ENCODE measurements at regions not wholly inside any gene's neighbourhood (a gene's known extent, or its start where the extent isn't known, plus 50 kb on each side); places are given as distances from the start of the nearest gene placed in this dataset.

DNA sequence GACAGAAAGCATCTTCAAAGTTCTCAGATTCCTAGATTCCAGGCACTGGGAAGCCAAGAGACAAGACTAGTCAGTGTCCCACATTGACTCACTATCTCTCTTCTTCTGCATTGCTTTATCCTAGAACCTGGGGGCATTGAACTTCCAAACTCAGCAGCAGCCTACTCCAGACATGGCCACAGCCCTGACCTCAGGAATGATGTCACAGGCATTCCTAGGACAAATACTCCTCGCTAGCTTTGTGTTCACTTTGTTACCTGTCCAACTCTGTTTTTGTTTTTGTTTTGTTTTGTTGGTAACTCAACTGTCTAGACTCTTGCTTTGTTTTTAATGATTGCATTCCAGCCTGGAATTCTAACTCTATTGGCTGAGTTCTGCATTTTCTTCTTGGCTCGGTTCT is 449.3 kb upstream of the SPHKAP start:
- in situ Hi-C loops (cut with MboI; ENCODE audit: low pct_unique_long_range_greater_than_20kb, low sequenced_read_pairs, unreplicated experiment) = no loop called here
- TF ChIP-seq, protein P1, sequence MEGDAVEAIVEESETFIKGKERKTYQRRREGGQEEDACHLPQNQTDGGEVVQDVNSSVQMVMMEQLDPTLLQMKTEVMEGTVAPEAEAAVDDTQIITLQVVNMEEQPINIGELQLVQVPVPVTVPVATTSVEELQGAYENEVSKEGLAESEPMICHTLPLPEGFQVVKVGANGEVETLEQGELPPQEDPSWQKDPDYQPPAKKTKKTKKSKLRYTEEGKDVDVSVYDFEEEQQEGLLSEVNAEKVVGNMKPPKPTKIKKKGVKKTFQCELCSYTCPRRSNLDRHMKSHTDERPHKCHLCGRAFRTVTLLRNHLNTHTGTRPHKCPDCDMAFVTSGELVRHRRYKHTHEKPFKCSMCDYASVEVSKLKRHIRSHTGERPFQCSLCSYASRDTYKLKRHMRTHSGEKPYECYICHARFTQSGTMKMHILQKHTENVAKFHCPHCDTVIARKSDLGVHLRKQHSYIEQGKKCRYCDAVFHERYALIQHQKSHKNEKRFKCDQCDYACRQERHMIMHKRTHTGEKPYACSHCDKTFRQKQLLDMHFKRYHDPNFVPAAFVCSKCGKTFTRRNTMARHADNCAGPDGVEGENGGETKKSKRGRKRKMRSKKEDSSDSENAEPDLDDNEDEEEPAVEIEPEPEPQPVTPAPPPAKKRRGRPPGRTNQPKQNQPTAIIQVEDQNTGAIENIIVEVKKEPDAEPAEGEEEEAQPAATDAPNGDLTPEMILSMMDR (IDR thresholded peaks at IDR 0.05; ENCODE audit: extremely low read depth, insufficient read depth, missing control alignments) = no peak
- no peak for DNase-seq (ENCODE audit: low spot score)

- in situ Hi-C loops (cut with MboI; ENCODE audit: low pct_unique_long_range_greater_than_20kb, low sequenced_read_pairs, unreplicated experiment) = no loop called here
- TF ChIP-seq, protein P1 (IDR thresholded peaks at IDR 0.05; ENCODE audit: extremely low read depth, insufficient read depth, missing control alignments) = no peak
- no peak for DNase-seq (ENCODE audit: low spot score)
Observed at GRCh38 chr2:228629251-228629650, 447.8 kb upstream of the SPHKAP start.

- TF ChIP-seq, protein P1 (IDR thresholded peaks at IDR 0.05; ENCODE audit: extremely low read depth, insufficient read depth, missing control alignments) = no peak
- no peak for DNase-seq (ENCODE audit: low spot score)
- in situ Hi-C loops (cut with MboI; ENCODE audit: low pct_unique_long_range_greater_than_20kb, low sequenced_read_pairs, unreplicated experiment) = no loop called here
Observed at GRCh38 chr2:228628682-228629081, 447.2 kb upstream of the SPHKAP start.

- no peak for DNase-seq (ENCODE audit: low spot score)
- TF ChIP-seq, protein P1 (IDR thresholded peaks at IDR 0.05; ENCODE audit: extremely low read depth, insufficient read depth, missing control alignments) = no peak
- in situ Hi-C loops (cut with MboI; ENCODE audit: low pct_unique_long_range_greater_than_20kb, low sequenced_read_pairs, unreplicated experiment) = no loop called here
Observed at GRCh38 chr2:228627510-228627909, 446.0 kb upstream of the SPHKAP start.

DNA sequence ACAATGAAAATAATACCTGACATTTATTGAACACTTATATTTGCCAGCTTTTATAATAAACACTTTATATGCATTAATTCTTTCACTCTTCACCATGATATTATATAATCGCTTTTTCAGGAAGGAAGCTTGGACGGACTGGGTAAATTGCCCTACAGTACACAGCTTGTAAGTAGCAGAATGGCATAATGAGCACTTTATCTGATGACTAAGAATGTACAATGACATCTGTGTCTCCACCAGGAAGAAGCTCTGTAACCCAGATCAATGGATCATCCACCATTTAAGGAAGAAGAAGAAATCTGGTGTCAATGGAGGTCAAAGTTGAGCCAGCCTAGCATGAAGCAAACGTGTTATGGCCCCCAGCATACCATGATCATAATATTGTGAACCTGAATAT is 444.0 kb upstream of the SPHKAP start:
- TF ChIP-seq, protein P1 (IDR thresholded peaks at IDR 0.05; ENCODE audit: extremely low read depth, insufficient read depth, missing control alignments) = no peak
- no peak for DNase-seq (ENCODE audit: low spot score)
- in situ Hi-C loops (cut with MboI; ENCODE audit: low pct_unique_long_range_greater_than_20kb, low sequenced_read_pairs, unreplicated experiment) = no loop called here

GRCh38 chr2:228624733-228625132 is 443.2 kb upstream of the SPHKAP start:
- in situ Hi-C loops (cut with MboI; ENCODE audit: low pct_unique_long_range_greater_than_20kb, low sequenced_read_pairs, unreplicated experiment) = no loop called here
- DNase-seq (ENCODE audit: low spot score) = no peak
- TF ChIP-seq, protein P1 (IDR thresholded peaks at IDR 0.05; ENCODE audit: extremely low read depth, insufficient read depth, missing control alignments) = no peak

GRCh38 chr2:228615496-228615895 is 434.0 kb upstream of the SPHKAP start:
- in situ Hi-C loops (cut with MboI; ENCODE audit: low pct_unique_long_range_greater_than_20kb, low sequenced_read_pairs, unreplicated experiment) = no loop called here
- TF ChIP-seq, protein P1 (IDR thresholded peaks at IDR 0.05; ENCODE audit: extremely low read depth, insufficient read depth, missing control alignments) = no peak
- DNase-seq (ENCODE audit: low spot score) = no peak

All from GM13977 (cell line).